ENCODE measurements at regions not wholly inside any gene's neighbourhood (a gene's known extent, or its start where the extent isn't known, plus 50 kb on each side); places are given as distances from the start of the nearest gene placed in this dataset.

DNA sequence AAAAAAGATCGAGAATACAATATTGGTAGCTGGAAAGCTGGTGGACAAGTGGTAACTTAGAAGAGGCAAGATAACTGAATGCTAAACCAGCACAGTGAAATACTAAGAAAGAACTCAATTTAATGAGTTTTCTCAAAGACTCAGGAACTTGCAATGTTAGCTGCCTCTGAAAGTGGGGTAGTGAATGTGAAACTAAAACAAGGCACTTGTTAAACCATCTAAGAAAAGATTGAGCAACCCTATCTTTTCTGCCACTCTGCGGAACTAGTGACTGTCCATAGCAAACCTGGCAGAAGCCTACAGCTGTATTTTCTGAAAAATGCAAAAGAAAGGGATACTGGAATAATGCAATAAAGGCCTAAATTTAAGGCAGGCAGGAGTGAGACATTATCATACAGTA lies 1574.4 kb upstream of the PRR20A start:
- WGBS, 2 donors: 89% methylated on average over 2 of the region's 2 CpGs
- H3K4me1 ChIP-seq: no peaks in the 10 kb centered on the region
- DNase-seq: no peak
- no peak overlapping the region for H3K27ac ChIP-seq
- intact Hi-C loops (cut with DNase I): no loop called here
- no peaks in the 10 kb centered on the region for H3K27me3 ChIP-seq
- no peak overlapping the region for H3K4me3 ChIP-seq (replicated peaks in 1 of 3)
- H3K36me3 ChIP-seq: no peaks in the 10 kb centered on the region
- H3K9me3 ChIP-seq: no peaks in the 10 kb centered on the region
- TF ChIP-seq POLR2A (IDR thresholded peaks at IDR 0.05): no peak
- TF ChIP-seq, protein P1, sequence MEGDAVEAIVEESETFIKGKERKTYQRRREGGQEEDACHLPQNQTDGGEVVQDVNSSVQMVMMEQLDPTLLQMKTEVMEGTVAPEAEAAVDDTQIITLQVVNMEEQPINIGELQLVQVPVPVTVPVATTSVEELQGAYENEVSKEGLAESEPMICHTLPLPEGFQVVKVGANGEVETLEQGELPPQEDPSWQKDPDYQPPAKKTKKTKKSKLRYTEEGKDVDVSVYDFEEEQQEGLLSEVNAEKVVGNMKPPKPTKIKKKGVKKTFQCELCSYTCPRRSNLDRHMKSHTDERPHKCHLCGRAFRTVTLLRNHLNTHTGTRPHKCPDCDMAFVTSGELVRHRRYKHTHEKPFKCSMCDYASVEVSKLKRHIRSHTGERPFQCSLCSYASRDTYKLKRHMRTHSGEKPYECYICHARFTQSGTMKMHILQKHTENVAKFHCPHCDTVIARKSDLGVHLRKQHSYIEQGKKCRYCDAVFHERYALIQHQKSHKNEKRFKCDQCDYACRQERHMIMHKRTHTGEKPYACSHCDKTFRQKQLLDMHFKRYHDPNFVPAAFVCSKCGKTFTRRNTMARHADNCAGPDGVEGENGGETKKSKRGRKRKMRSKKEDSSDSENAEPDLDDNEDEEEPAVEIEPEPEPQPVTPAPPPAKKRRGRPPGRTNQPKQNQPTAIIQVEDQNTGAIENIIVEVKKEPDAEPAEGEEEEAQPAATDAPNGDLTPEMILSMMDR (IDR thresholded peaks at IDR 0.05): no peak

DNA sequence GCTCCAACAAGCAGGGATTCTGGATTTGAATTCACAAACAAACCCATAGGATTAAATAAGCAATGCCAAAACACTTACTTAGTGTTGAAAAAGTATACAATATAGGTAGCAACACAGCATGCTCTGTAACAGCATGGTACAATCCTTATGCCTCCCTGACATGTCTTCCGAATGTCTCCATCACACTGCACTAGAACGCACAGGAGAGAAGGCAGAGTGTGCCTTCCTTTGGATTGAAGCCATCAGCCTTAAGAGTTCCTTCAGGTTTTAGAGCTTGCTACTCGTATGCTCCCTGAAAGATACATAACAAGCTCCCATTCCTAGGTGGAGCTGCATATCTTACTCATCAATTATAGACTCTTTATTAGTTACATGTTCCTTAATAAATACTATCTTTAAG lies 1573.9 kb upstream of the PRR20A start:
- no peak overlapping the region for H3K27ac ChIP-seq
- intact Hi-C loops (cut with DNase I): no loop called here
- H3K36me3 ChIP-seq: no peaks in the 10 kb centered on the region
- H3K9me3 ChIP-seq: no peaks in the 10 kb centered on the region
- H3K4me3 ChIP-seq (replicated peaks in 1 of 3): no peak overlapping the region
- H3K27me3 ChIP-seq: no peaks in the 10 kb centered on the region
- H3K4me1 ChIP-seq: no peaks in the 10 kb centered on the region
- no peak for TF ChIP-seq POLR2A (IDR thresholded peaks at IDR 0.05)
- TF ChIP-seq, protein P1 (IDR thresholded peaks at IDR 0.05): no peak
- no peak for DNase-seq
- WGBS, 2 donors: 76 to 80% methylated on average over 3 of the region's 3 CpGs

DNA sequence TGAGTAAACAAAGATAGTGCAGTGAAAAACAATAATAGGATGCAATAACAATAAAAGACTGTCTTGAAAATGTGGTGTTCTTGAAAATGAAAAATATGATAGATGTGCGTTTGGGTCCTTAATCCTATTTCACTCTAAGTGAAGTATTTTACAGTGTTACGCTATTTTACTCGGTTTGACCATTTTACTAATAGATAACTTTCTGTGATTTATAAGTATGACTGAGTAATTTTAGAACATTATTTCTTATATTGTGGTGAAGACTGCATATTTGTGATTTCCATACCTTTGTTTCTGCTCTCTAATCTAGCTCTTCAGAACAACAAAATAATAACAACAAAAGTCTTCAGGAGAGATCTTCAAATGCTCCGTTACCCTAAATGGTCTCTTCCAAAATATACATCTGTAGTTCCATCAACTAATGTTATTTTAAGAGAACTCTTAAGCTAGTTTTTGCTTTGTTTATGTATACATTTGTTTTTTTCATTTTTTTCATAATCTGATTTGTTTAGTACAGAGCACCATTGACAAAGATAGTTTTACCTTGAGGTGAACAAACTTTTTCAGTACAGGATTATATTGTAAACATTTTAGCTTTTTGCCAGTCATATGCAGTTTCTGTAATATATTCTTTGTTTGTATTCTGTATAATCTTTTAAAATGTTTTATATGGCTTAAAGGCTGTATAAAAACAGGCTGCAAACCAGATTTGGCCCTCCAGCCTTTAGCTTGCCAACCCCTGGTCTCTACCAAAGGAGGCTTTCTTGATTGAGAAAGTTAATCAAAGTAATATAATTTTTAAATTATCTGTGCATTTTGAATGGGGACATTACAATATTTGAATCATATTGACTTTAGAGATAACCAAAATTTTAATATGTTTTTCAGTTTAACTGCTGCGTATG lies 1572.7 kb upstream of the PRR20A start:
- no peak for TF ChIP-seq POLR2A (IDR thresholded peaks at IDR 0.05)
- TF ChIP-seq, protein P1 (IDR thresholded peaks at IDR 0.05): no peak
- no peak for DNase-seq
- 71 to 73% methylated on average over 5 of the region's 5 CpGs for WGBS, 2 donors
- Histone ChIP-seq H3K27me3 (no peaks in the 10 kb centered on the region), H3K9me3 (no peaks in the 10 kb centered on the region), H3K27ac (no peak overlapping the region), H3K4me3 (replicated peaks in 1 of 3) (no peak overlapping the region), H3K4me1 (no peaks in the 10 kb centered on the region), H3K36me3 (no peaks in the 10 kb centered on the region)
- intact Hi-C loops (cut with DNase I): no loop called here

DNA sequence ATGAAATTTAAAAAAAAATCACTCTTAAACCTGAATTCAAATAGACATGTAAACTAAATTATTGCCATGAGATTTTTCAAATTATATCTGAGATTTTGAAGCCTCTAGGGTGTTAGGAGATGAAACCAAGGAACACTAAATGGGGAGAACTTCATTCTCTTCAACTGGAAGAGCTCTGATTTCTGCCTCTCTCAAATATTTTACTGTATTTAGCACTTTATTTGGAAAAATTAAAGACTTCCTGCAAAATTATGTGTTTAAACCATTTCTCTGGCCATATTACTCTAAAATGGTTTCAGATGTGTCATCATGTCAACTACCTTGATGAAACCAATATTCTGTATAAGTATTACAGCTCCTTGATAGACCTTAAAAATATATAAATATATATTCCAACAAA lies 1571.6 kb upstream of the PRR20A start:
- Histone ChIP-seq H3K27ac (no peak overlapping the region), H3K27me3 (no peaks in the 10 kb centered on the region), H3K36me3 (no peaks in the 10 kb centered on the region), H3K4me1 (no peaks in the 10 kb centered on the region), H3K9me3 (no peaks in the 10 kb centered on the region), H3K4me3 (replicated peaks in 1 of 3) (no peak overlapping the region)
- no peak for DNase-seq
- intact Hi-C loops (cut with DNase I): no loop called here
- TF ChIP-seq, protein P1 (IDR thresholded peaks at IDR 0.05): no peak
- TF ChIP-seq POLR2A (IDR thresholded peaks at IDR 0.05): no peak

DNA sequence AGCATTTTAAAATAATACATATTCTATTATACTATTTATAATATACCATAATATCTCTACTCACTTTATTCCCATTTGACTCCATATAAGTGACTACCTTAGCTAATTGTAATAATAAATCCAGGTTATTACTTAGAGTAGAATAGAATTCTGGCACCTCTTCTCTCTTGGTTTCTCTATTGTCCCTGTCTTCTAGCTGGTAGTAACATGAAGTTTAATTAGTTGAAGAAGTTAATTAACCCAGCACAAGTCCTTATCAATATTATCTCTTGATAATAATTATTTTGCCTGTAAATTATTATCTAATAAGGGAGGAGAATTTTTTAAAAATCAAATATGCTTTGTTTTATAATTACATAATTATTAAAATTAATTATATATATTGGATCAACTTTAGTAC lies 1571.2 kb upstream of the PRR20A start:
- Histone ChIP-seq H3K4me1 (no peaks in the 10 kb centered on the region), H3K4me3 (replicated peaks in 1 of 3) (no peak overlapping the region), H3K27ac (no peak overlapping the region), H3K9me3 (no peaks in the 10 kb centered on the region), H3K27me3 (no peaks in the 10 kb centered on the region), H3K36me3 (no peaks in the 10 kb centered on the region)
- TF ChIP-seq, protein P1 (IDR thresholded peaks at IDR 0.05): no peak
- TF ChIP-seq POLR2A (IDR thresholded peaks at IDR 0.05): no peak
- no peak for DNase-seq
- intact Hi-C loops (cut with DNase I): no loop called here

Data from thyroid gland (tissue), 4 donors.